K562 (cell line): ENCODE measurements at regions not wholly inside any gene's neighbourhood (a gene's known extent, or its start where the extent isn't known, plus 50 kb on each side); places are given as distances from the start of the nearest gene placed in this dataset.

ENCODE experiments used
- CREB3 ChIP-seq: fragments of 450-650 bp; conservative IDR thresholded peaks from 2 replicates; pipeline ENCODE4 v1.6.1; 2016; ENCODE audit warnings: missing genetic modification characterization, low read depth, mild to moderate bottlenecking, missing compliant biosample characterization, moderate library complexity
- CTCF ChIP-seq, 3 experiments: IDR thresholded peaks in 2 of 3; conservative IDR thresholded peaks in 1 of 3; 2 replicates each; pipeline ENCODE4 v1.5.1; 2011 to 2012; ENCODE audit warnings: low read length in 3 of 3, mild to moderate bottlenecking in 3 of 3, control low read depth in 2 of 3, improper control_type of control experiment in 1 of 3, inconsistent platforms in 1 of 3, low read depth in 1 of 3, mixed read lengths in 1 of 3, moderate library complexity in 1 of 3; ENCODE audit not compliant: insufficient read depth in 2 of 3
- HDAC2 ChIP-seq: fragments of 450-650 bp; IDR thresholded peaks from 2 replicates; pipeline ENCODE4 v1.6.1; 2016; ENCODE audit warnings: mild to moderate bottlenecking
- MTA3 ChIP-seq: fragments of 450-650 bp; formaldehyde crosslinking; IDR thresholded peaks from 2 replicates; pipeline ENCODE4 v1.6.1; 2017; ENCODE audit warnings: mild to moderate bottlenecking, borderline replicate concordance
- NFXL1 ChIP-seq: fragments of 450-650 bp; formaldehyde crosslinking; IDR thresholded peaks from 2 replicates; pipeline ENCODE4 v1.4.0; 2021; ENCODE audit warnings: mild to moderate bottlenecking
- POLR2AphosphoS5 ChIP-seq: IDR thresholded peaks from 2 replicates; pipeline ENCODE4 v1.6.1; 2011; ENCODE audit warnings: mild to moderate bottlenecking, low read depth, low read length, moderate library complexity; ENCODE audit not compliant: control insufficient read depth, insufficient read depth
- TCF15 ChIP-seq: fragments of 250-450 bp; sonication (Bioruptor Pico); IDR thresholded peaks from 2 replicates; pipeline ENCODE4 v1.8.0; 2022; ENCODE audit warnings: moderate library complexity, mild to moderate bottlenecking, inconsistent platforms
- ZNF274 ChIP-seq: IDR thresholded peaks from 2 replicates; pipeline ENCODE4 v1.6.1; 2011; ENCODE audit warnings: low read depth, mild to moderate bottlenecking, low read length, moderate library complexity, borderline replicate concordance

GRCh38 chr2:226187616-226188015, 612.0 kb downstream of the IRS1 start:
- TF ChIP-seq HDAC2 (no peak), CREB3 (tag) (no peak), MTA3 (no peak), CTCF (IDR thresholded peaks at IDR 0.05 in 2 of 3, conservative IDR thresholded peaks at IDR 0.05 in 1 of 3; ENCODE audit: insufficient read depth in 2 of 3, low read depth in 1 of 3, low read length in 3 of 3) (no peak), TCF15 (CRISPR knock-in tag) (no peak), NFXL1 (no peak), POLR2AphosphoS5 (no peak), ZNF274 (no peak)
